HG03095 (cell line): ENCODE measurements at regions not wholly inside any gene's neighbourhood (a gene's known extent, or its start where the extent isn't known, plus 50 kb on each side); places are given as distances from the start of the nearest gene placed in this dataset.
"Not testable (repeated sequence)": the region's sequence is repeated elsewhere in the genome, so short reads cannot be mapped to it uniquely, and the experiment has no call there.

Experiments used
- ATAC-seq: cut with Tn5 transposase; IDR thresholded peaks from one replicate; pipeline ENCODE4 v1.9.1; 2021; ENCODE audit warnings: moderate library complexity; ENCODE audit not compliant: unreplicated experiment

GRCh38 chr13:60707878-60708277 is 310.9 kb downstream of the TDRD3 start:
- no peak for ATAC-seq

GRCh38 chr13:60701895-60702294 is 304.9 kb downstream of the TDRD3 start:
- ATAC-seq, result no peak

GRCh38 chr13:60700994-60701393 is 304.0 kb downstream of the TDRD3 start:
- no peak for ATAC-seq

- ATAC-seq, result no peak
Measured at GRCh38 chr13:60699636-60700035, 302.6 kb downstream of the TDRD3 start.

DNA sequence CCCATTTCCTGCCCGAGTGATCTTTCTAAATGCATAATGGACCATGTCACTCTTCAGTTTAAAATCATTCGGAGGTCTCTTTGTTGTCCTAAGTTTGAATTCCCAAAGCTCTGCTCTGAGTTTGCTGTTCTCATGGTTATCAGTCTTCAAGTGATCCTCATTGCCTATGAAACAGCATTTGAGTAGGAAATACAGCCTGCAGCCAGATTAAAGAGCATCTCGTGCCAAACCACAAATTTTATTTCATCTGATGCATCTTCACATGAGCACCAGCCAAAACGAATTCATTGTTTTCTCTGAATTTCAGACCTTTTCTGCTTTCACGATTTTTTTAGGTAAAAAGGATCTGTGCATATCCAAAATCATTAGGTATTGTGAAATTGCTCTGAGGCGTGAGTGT is 299.6 kb downstream of the TDRD3 start:
- ATAC-seq, result no peak

- ATAC-seq, result no peak
Measured at GRCh38 chr13:60691268-60691667, 294.2 kb downstream of the TDRD3 start.

DNA sequence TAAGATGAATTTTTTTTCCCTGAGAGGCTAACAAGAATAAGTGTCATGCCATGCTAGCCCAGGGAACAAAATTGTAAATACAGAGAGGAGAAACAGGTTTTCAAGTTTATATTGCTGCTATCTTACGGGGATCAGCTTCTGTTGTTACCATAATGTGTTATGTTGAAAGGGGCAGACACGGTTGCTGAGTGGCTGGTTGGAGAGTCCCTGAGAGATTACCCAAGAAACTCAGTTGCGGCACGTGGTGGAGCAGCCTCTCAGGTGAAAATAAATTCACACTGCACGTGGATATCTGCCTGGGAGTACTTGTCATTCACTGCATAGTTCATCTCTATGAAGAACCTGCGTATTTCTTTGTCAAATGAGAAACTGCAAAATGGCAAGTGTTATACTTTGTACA is 293.6 kb downstream of the TDRD3 start:
- no peak for ATAC-seq

DNA sequence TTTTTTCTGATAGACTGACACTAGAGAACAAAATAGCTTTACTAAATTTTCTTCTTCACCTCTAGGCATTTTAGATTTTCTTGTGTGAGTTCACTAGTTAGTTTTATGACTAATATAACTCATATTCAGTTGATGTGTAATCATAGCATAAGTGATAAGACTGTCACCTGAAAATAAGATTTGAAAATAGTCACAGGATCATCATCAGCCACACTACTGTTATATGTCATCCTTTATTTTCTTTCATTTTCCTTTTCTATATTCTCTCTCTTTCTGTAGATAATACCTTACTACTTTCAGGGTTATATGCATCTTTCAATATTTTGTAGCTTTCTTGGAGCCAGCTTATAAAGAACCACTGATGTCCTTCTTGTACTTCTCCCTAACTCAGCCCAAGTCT is 292.6 kb downstream of the TDRD3 start:
- ATAC-seq, result no peak

- ATAC-seq, result no peak
Measured at GRCh38 chr13:60689076-60689475, 292.1 kb downstream of the TDRD3 start.

DNA sequence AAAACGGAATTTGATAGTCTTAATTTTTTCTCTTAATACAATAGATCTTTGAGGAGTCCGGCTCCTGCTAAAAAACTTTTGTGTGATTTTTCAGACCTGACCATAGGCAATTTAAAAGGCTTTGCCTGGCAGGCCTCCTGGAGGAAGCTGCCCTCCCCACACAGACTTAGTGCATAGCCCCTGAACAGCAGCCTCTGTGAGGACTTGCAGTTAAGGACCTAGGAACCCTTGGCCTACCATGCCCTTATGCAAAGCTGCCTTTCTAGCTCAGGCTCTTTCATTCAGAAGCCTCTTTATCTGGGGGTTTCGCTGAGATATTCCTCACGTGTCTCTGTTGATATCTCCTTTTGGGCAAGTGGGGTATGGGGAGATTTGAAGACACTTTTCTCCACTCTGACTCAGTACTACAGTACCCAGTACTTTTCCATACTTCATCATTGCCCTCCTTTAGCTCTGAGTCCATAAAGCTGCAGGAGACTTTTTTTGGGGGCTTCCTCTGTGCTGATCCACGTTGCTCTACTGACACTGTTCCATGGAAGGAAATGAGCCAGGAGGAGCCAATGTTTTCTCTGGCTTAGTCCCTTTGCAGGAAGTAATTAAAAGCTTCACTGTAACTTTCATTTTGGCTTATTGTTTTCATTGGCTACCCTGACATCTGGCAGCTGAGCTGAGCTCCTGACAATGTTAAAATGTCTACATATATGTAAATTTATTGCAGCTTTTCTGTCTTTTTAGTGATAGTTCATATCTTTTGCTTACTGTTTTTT is 283.1 kb downstream of the TDRD3 start:
- no peak for ATAC-seq

GRCh38 chr13:60679131-60679530 is 282.1 kb downstream of the TDRD3 start:
- no peak for ATAC-seq

- ATAC-seq, result no peak
Measured at GRCh38 chr13:60671386-60671785, 274.4 kb downstream of the TDRD3 start.

DNA sequence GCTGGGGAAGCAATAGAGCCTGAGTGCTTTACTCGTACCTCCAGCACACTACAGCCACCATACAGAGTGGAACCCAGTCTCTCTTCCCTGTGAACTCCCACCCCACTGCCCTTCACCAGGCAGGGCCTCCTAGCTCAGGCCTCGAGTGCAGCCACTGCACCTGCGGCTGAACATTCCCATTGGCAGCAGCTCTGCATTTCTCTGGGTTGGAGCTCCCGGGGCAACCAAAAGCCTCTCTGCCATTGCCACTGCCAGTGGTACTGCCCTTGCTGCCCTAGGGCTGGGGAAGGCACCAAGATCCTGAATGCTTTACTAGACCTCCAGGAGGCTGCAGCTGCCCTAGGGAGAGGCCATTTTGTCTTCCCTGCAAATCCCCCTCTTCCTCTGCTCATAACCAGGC is 266.8 kb downstream of the TDRD3 start:
- ATAC-seq, result no peak

DNA sequence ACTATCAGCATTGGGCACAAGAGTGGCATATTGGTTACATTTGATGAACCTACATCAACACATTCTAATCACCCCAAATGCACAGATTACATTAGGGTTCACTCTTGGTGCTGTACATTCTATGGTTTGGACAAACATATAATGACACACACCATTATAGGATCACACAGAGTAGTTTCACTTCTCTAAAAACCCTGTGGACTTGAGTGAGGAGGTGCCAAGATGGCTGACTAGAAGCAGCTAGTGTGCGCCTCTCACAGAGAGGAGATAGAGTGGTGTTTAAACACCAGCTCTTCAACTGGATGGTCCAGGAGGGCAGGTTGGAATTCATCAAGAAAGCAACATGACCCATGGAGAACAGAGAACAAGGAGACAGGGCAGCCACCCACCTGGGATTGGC is 265.6 kb downstream of the TDRD3 start:
- ATAC-seq, result no peak

GRCh38 chr13:60661521-60661920 is 264.5 kb downstream of the TDRD3 start:
- ATAC-seq, result no peak

DNA sequence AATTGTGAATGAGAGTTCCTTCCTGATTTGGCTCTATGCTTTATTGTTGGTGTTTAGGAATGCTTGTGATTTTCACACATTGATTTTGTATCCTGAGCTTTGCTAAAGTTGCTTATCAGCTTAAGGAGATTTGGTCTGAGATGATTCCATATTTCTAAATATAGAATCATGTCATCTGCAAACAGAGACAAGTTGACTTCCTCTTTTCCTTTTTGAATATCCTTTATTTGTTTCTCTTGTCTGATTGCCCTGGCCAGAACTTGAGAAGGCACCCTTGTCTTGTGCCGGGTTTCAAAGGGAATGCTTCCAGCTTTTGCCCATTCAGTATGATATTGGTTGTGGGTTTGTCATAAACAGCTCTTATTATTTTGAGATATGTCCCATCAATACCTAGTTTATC is 260.6 kb downstream of the TDRD3 start:
- ATAC-seq, result not testable (repeated sequence)

- no peak for ATAC-seq
Measured at GRCh38 chr13:60655256-60655655, 258.2 kb downstream of the TDRD3 start.

DNA sequence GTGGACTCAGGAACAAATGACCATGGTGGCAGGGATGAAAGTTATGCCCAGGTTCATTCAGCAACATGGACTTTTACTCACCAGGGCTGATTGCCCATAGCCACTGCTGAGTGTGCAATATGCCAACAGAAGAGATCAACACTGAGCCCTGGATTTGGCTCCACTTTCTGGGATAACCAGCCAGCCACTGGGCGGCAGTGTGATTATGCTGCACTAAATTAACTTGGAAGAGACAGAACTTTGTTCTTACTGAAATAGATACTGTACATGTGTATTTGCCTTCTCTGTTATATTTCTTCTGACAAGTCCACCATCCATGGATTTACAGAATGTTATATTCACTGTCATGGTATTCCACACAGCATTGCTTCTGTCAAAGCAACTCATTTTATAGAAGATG is 257.4 kb downstream of the TDRD3 start:
- no peak for ATAC-seq

- no peak for ATAC-seq
Measured at GRCh38 chr13:60647547-60647946, 250.5 kb downstream of the TDRD3 start.

DNA sequence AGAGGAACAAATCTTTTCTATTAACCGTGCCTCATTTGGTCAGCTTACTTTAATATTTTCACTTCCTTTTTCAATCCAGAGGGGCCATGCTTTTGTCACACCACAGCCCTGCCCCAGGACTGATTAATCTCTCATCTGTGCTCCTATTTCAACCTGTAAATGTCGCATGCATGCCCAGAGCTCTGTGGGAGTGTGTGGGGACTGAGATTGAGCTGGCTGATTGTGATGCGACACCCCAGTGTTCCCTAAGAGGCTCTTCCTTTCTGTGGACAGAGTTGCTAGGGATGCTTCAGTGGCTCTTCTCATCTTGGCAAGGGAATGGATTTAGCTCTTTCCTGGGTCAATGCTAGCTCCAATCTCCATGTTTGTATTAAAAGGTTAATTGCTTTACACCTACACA is 249.6 kb downstream of the TDRD3 start:
- ATAC-seq, result no peak

DNA sequence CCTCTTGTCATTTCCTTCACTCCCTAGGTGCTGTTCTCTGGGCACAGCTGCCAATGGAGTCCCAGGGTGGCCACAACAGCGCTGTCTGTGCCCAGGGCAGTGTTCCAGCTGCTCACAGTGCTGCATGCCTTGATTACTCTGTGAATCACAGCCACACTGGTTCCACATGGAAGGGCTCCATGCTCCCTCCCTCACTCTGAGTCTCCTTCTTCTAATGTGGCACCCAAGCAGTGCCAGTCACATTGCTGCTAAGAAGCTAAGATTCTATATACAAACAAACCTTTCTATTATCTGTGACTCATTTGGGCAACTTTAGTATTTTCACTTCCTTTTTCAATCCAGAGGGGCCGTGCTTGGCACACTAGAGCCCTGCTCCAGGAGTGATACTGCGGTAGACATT is 248.7 kb downstream of the TDRD3 start:
- ATAC-seq, result no peak

- no peak for ATAC-seq
Measured at GRCh38 chr13:60642552-60642951, 245.5 kb downstream of the TDRD3 start.

- ATAC-seq, result no peak
Measured at GRCh38 chr13:60629158-60629557, 232.1 kb downstream of the TDRD3 start.
